Cerebellar nuclear complex (tissue), 1 donor: ENCODE measurements at regions not wholly inside any gene's neighbourhood (a gene's known extent, or its start where the extent isn't known, plus 50 kb on each side); places are given as distances from the start of the nearest gene placed in this dataset.

Experiments used
- DNase-seq, 2 experiments: peaks; one replicate each; lab custom pipeline; 2025; lab: John Stamatoyannopoulos, UW

GRCh38 chr2:2569836-2570235, 238.8 kb upstream of the MYT1L start:
- no peak for DNase-seq

- no peak for DNase-seq
Measured at GRCh38 chr2:2569306-2569705, 238.2 kb upstream of the MYT1L start.

- no peak for DNase-seq
Measured at GRCh38 chr2:2568411-2568810, 237.3 kb upstream of the MYT1L start.

- no peak for DNase-seq
Measured at GRCh38 chr2:2567776-2568175, 236.7 kb upstream of the MYT1L start.

GRCh38 chr2:2566396-2567323, 235.6 kb upstream of the MYT1L start:
- DNase-seq = no peak

GRCh38 chr2:2565671-2566070, 234.6 kb upstream of the MYT1L start:
- DNase-seq = no peak

- DNase-seq = no peak
Measured at GRCh38 chr2:2564300-2565078, 233.4 kb upstream of the MYT1L start.

- no peak for DNase-seq
Measured at GRCh38 chr2:2563309-2563860, 232.3 kb upstream of the MYT1L start.

- DNase-seq = no peak
Measured at GRCh38 chr2:2562867-2563266, 231.8 kb upstream of the MYT1L start.

- DNase-seq = no peak
Measured at GRCh38 chr2:2561346-2562095, 230.4 kb upstream of the MYT1L start.

GRCh38 chr2:2560374-2561015, 229.4 kb upstream of the MYT1L start:
- DNase-seq = no peak

GRCh38 chr2:2558476-2558875, 227.4 kb upstream of the MYT1L start:
- no peak for DNase-seq

- DNase-seq = no peak
Measured at GRCh38 chr2:2557475-2557874, 226.4 kb upstream of the MYT1L start.

- no peak for DNase-seq
Measured at GRCh38 chr2:2550856-2551255, 219.8 kb upstream of the MYT1L start.

- DNase-seq = no peak
Measured at GRCh38 chr2:2547911-2548310, 216.8 kb upstream of the MYT1L start.

- no peak for DNase-seq
Measured at GRCh38 chr2:2547451-2547850, 216.4 kb upstream of the MYT1L start.

- DNase-seq = no peak
Measured at GRCh38 chr2:2546046-2546445, 215.0 kb upstream of the MYT1L start.

- no peak for DNase-seq
Measured at GRCh38 chr2:2542966-2543611, 212.0 kb upstream of the MYT1L start.

- no peak for DNase-seq
Measured at GRCh38 chr2:2542316-2542715, 211.2 kb upstream of the MYT1L start.

- DNase-seq = no peak
Measured at GRCh38 chr2:2540406-2540805, 209.3 kb upstream of the MYT1L start.

GRCh38 chr2:2536416-2537056, 205.5 kb upstream of the MYT1L start:
- no peak for DNase-seq
